ENCODE measurements at regions not wholly inside any gene's neighbourhood (a gene's known extent, or its start where the extent isn't known, plus 50 kb on each side); places are given as distances from the start of the nearest gene placed in this dataset.

DNA sequence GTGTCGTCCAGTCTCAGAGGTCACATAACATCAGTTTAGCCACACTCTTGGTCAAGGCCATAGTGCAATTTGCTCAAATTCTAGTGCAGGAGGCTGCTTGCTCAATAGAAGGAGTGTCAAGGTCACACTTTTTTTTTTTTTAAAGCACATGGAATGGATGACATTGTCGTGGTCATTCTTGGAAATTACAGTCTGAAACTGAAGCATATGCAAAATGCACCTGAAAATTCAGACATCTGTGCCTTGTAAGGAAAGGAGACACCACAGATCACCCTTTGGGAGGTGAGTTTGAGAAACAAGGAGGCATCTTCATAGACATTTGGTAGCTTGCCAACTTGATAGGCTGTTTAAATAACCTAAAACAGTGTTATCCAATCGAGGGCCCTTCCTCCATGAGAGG, 98.3 kb upstream of the ANKRD10 start:
- WGBS = 40% methylated on average over 3 of the region's 3 CpGs
- Histone ChIP-seq H3K27me3 (ENCODE audit: control insufficient read depth in 4 of 4, insufficient read depth in 4 of 4, low read length in 3 of 4) (no peaks in the 10 kb centered on the region), H3K9ac (ENCODE audit: low read depth in 1 of 2, low read length in 2 of 2) (no peak overlapping the region), H3K9me3 (ENCODE audit: control insufficient read depth in 4 of 4, low read length in 3 of 4) (no peaks in the 10 kb centered on the region), H3K4me1 (ENCODE audit: control insufficient read depth in 4 of 4, insufficient read depth in 4 of 4, low read length in 3 of 4) (no peaks in the 10 kb centered on the region), H3K36me3 (ENCODE audit: control insufficient read depth in 4 of 4, insufficient read depth in 3 of 4, low read depth in 1 of 4, low read length in 3 of 4) (no peaks in the 10 kb centered on the region), H3K4me3 (ENCODE audit: low read depth in 1 of 3, low read length in 3 of 3) (no peak overlapping the region), H3K27ac (ENCODE audit: low read depth in 1 of 2, low read length in 2 of 2) (no peak overlapping the region)
- DNase-seq (ENCODE audit: low spot score) = no peak
- peak in 1 of 2 donors; percentile 26 for TF ChIP-seq HNF4A (conservative IDR thresholded peaks at IDR 0.05)
- TF ChIP-seq FOXA1 (IDR thresholded peaks at IDR 0.05) = no peak
- no peak for TF ChIP-seq RAD21 (IDR thresholded peaks at IDR 0.05)

DNA sequence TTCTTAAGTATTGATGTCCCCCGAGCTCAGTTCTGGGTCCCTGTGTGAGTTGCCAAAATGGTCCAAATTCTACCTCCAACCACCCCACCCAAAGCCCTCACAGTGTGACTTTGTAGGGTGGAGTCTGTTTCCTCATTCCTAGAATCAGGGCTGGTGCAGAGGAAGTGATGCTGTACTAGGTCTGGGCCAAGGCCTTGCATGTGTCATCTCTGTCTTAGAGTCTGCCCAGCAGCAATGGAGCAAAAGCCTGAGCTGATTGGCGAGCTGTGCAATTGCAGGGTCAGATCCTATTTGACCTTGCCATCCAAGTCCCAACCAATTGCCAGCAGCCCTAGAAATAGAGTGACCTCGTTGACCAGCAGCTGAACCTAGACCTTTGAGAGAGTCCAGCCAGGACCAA, 97.0 kb upstream of the ANKRD10 start:
- Histone ChIP-seq H3K27ac (ENCODE audit: low read depth in 1 of 2, low read length in 2 of 2) (no peak overlapping the region), H3K4me1 (ENCODE audit: control insufficient read depth in 4 of 4, insufficient read depth in 4 of 4, low read length in 3 of 4) (no peaks in the 10 kb centered on the region), H3K36me3 (ENCODE audit: control insufficient read depth in 4 of 4, insufficient read depth in 3 of 4, low read depth in 1 of 4, low read length in 3 of 4) (no peaks in the 10 kb centered on the region), H3K9ac (ENCODE audit: low read depth in 1 of 2, low read length in 2 of 2) (no peak overlapping the region), H3K4me3 (ENCODE audit: low read depth in 1 of 3, low read length in 3 of 3) (no peak overlapping the region), H3K27me3 (ENCODE audit: control insufficient read depth in 4 of 4, insufficient read depth in 4 of 4, low read length in 3 of 4) (no peaks in the 10 kb centered on the region), H3K9me3 (ENCODE audit: control insufficient read depth in 4 of 4, low read length in 3 of 4) (no peaks in the 10 kb centered on the region)
- WGBS = 69% methylated on average over 3 of the region's 3 CpGs
- DNase-seq (ENCODE audit: low spot score) = no peak
- TF ChIP-seq RAD21 (IDR thresholded peaks at IDR 0.05) = no peak
- TF ChIP-seq, protein P1, sequence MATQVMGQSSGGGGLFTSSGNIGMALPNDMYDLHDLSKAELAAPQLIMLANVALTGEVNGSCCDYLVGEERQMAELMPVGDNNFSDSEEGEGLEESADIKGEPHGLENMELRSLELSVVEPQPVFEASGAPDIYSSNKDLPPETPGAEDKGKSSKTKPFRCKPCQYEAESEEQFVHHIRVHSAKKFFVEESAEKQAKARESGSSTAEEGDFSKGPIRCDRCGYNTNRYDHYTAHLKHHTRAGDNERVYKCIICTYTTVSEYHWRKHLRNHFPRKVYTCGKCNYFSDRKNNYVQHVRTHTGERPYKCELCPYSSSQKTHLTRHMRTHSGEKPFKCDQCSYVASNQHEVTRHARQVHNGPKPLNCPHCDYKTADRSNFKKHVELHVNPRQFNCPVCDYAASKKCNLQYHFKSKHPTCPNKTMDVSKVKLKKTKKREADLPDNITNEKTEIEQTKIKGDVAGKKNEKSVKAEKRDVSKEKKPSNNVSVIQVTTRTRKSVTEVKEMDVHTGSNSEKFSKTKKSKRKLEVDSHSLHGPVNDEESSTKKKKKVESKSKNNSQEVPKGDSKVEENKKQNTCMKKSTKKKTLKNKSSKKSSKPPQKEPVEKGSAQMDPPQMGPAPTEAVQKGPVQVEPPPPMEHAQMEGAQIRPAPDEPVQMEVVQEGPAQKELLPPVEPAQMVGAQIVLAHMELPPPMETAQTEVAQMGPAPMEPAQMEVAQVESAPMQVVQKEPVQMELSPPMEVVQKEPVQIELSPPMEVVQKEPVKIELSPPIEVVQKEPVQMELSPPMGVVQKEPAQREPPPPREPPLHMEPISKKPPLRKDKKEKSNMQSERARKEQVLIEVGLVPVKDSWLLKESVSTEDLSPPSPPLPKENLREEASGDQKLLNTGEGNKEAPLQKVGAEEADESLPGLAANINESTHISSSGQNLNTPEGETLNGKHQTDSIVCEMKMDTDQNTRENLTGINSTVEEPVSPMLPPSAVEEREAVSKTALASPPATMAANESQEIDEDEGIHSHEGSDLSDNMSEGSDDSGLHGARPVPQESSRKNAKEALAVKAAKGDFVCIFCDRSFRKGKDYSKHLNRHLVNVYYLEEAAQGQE (IDR thresholded peaks at IDR 0.05) = no peak
- TF ChIP-seq, protein P2, sequence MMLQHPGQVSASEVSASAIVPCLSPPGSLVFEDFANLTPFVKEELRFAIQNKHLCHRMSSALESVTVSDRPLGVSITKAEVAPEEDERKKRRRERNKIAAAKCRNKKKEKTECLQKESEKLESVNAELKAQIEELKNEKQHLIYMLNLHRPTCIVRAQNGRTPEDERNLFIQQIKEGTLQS (IDR thresholded peaks at IDR 0.05) = no peak

DNA sequence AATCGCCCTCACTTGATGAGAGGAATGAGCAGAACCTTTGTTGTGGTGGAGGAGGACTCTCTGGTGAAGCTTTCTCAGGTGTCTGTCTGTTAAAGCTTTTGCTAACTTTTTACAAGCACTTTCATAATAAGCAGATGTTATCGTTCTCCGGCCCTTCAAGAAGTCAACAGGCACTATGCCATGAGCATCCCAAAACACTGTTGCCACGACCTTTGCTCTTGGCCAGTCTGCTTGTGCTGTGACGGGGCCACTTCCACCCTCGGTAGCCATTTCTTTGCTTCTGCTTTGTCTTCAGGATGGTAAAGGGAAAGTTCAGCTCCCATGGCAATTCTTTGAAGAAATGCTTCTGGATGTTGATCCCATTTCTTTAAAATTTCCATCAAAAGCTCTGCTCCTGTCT, 93.5 kb upstream of the ANKRD10 start:
- no peaks in the 10 kb centered on the region for H3K36me3 ChIP-seq (ENCODE audit: control insufficient read depth in 4 of 4, insufficient read depth in 3 of 4, low read depth in 1 of 4, low read length in 3 of 4)
- H3K4me3 ChIP-seq (ENCODE audit: low read depth in 1 of 3, low read length in 3 of 3) = no peak overlapping the region
- H3K9ac ChIP-seq (ENCODE audit: low read depth in 1 of 2, low read length in 2 of 2) = no peak overlapping the region
- TF ChIP-seq, protein P3, sequence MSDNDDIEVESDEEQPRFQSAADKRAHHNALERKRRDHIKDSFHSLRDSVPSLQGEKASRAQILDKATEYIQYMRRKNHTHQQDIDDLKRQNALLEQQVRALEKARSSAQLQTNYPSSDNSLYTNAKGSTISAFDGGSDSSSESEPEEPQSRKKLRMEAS (IDR thresholded peaks at IDR 0.05) = no peak
- TF ChIP-seq GABPA (IDR thresholded peaks at IDR 0.05 in 1 of 2, conservative IDR thresholded peaks at IDR 0.05 in 1 of 2) (no peak), RAD21 (IDR thresholded peaks at IDR 0.05) (no peak), FOXA2 (IDR thresholded peaks at IDR 0.05) (no peak), HNF4A (conservative IDR thresholded peaks at IDR 0.05) (no peak), NR2F2 (IDR thresholded peaks at IDR 0.05) (no peak), TAF1 (conservative IDR thresholded peaks at IDR 0.05) (no peak), EGR1 (IDR thresholded peaks at IDR 0.05; ENCODE audit: low read depth in 2 of 2) (no peak), SP1 (IDR thresholded peaks at IDR 0.05) (no peak)
- TF ChIP-seq, protein P1 (IDR thresholded peaks at IDR 0.05) = no peak
- TF ChIP-seq, protein P2 (IDR thresholded peaks at IDR 0.05) = no peak
- TF ChIP-seq, protein P4, sequence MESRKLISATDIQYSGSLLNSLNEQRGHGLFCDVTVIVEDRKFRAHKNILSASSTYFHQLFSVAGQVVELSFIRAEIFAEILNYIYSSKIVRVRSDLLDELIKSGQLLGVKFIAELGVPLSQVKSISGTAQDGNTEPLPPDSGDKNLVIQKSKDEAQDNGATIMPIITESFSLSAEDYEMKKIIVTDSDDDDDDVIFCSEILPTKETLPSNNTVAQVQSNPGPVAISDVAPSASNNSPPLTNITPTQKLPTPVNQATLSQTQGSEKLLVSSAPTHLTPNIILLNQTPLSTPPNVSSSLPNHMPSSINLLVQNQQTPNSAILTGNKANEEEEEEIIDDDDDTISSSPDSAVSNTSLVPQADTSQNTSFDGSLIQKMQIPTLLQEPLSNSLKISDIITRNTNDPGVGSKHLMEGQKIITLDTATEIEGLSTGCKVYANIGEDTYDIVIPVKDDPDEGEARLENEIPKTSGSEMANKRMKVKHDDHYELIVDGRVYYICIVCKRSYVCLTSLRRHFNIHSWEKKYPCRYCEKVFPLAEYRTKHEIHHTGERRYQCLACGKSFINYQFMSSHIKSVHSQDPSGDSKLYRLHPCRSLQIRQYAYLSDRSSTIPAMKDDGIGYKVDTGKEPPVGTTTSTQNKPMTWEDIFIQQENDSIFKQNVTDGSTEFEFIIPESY (IDR thresholded peaks at IDR 0.05) = no peak
- no peaks in the 10 kb centered on the region for H3K4me1 ChIP-seq (ENCODE audit: control insufficient read depth in 4 of 4, insufficient read depth in 4 of 4, low read length in 3 of 4)
- no peak overlapping the region for H3K27ac ChIP-seq (ENCODE audit: low read depth in 1 of 2, low read length in 2 of 2)
- WGBS = 56% methylated on average over 6 of the region's 6 CpGs
- no peaks in the 10 kb centered on the region for H3K9me3 ChIP-seq (ENCODE audit: control insufficient read depth in 4 of 4, low read length in 3 of 4)
- no peaks in the 10 kb centered on the region for H3K27me3 ChIP-seq (ENCODE audit: control insufficient read depth in 4 of 4, insufficient read depth in 4 of 4, low read length in 3 of 4)
- no peak for DNase-seq (ENCODE audit: low spot score)

Data from liver (tissue), 7 donors.